ENCODE measurements at regions not wholly inside any gene's neighbourhood (a gene's known extent, or its start where the extent isn't known, plus 50 kb on each side); places are given as distances from the start of the nearest gene placed in this dataset.

- Histone ChIP-seq H3K27me3 (replicated peaks in 1 of 2; ENCODE audit: control insufficient read depth in 2 of 2, insufficient read depth in 2 of 2, low read length in 1 of 2) (no peaks in the 10 kb centered on the region), H3K4me3 (no peak overlapping the region), H3K27ac (ENCODE audit: control insufficient read depth, insufficient read depth) (no peak overlapping the region), H2AFZ (ENCODE audit: control insufficient read depth, low read depth, low read length) (no peak overlapping the region), H4K20me1 (ENCODE audit: control insufficient read depth, insufficient read depth) (no peaks in the 10 kb centered on the region), H3K36me3 (ENCODE audit: control insufficient read depth in 2 of 2, insufficient read depth in 2 of 2, low read length in 1 of 2) (no peaks in the 10 kb centered on the region), H3K9ac (ENCODE audit: control insufficient read depth, insufficient read depth, low read length) (no peak overlapping the region), H3K9me3 (replicated peaks; ENCODE audit: control insufficient read depth, insufficient read depth, low read length) (no peaks in the 10 kb centered on the region), H3K4me2 (ENCODE audit: control insufficient read depth, insufficient read depth) (no peak overlapping the region), H3K4me1 (ENCODE audit: control insufficient read depth, insufficient read depth, low read length) (no peaks in the 10 kb centered on the region), H3K79me2 (ENCODE audit: control insufficient read depth, insufficient read depth, low read length) (no peaks in the 10 kb centered on the region)
- ATAC-seq (no peak), DNase-seq (ENCODE audit: low read depth, low spot score) (no peak), FAIRE-seq (no peak)
- ChIA-PET SMC1A (ENCODE audit: uncharacterized antibody, unreplicated experiment) (no interaction called here), POLR2A (no interaction called here), RAD21 (ENCODE audit: unreplicated experiment) (no interaction called here), CTCF (no interaction called here)
- intact Hi-C loops (cut with micrococcal nuclease; ENCODE audit: unreplicated experiment) (no loop called here), in situ Hi-C loops (cut with MboI) (no loop called here)
- BruUV-seq (replicated peaks), result no TSS peak
- WGBS (ENCODE audit: insufficient coverage, insufficient replicate concordance, low lambda C conversion rate, missing lambda C conversion rate), result 5% methylated on average over 2 of the region's 2 CpGs
- TF ChIP-seq KDM1A (IDR thresholded peaks at IDR 0.05; ENCODE audit: borderline replicate concordance), result no peak
- TF ChIP-seq KLF5 (IDR thresholded peaks at IDR 0.05; ENCODE audit: partially characterized antibody), result no peak
- no peak for TF ChIP-seq BHLHE40 (IDR thresholded peaks at IDR 0.05; ENCODE audit: borderline replicate concordance in 1 of 2, low read depth in 2 of 2, low read length in 1 of 2)
Observed at GRCh38 chr13:59584101-59584500, 579.6 kb downstream of the DIAPH3 start.

- no peaks in the 10 kb centered on the region for H4K20me1 ChIP-seq (ENCODE audit: control insufficient read depth, insufficient read depth)
- FAIRE-seq, result no peak
- intact Hi-C loops (cut with micrococcal nuclease; ENCODE audit: unreplicated experiment), result no loop called here
- H2AFZ ChIP-seq (ENCODE audit: control insufficient read depth, low read depth, low read length), result no peak overlapping the region
- WGBS (ENCODE audit: insufficient coverage, insufficient replicate concordance, low lambda C conversion rate, missing lambda C conversion rate), result 36% methylated on average over 10 of the region's 10 CpGs
- no peaks in the 10 kb centered on the region for H3K36me3 ChIP-seq (ENCODE audit: control insufficient read depth in 2 of 2, insufficient read depth in 2 of 2, low read length in 1 of 2)
- TF ChIP-seq POLR2AphosphoS5 (IDR thresholded peaks at IDR 0.05; ENCODE audit: low read length), result no peak
- TF ChIP-seq RCOR1 (conservative IDR thresholded peaks at IDR 0.05; ENCODE audit: low read depth, low read length), result no peak
- no peak for TF ChIP-seq GABPA (IDR thresholded peaks at IDR 0.05; ENCODE audit: low read depth)
- TF ChIP-seq SUPT20H (IDR thresholded peaks at IDR 0.05; ENCODE audit: borderline replicate concordance, control insufficient read depth, low read depth, low read length), result no peak
- no peak for TF ChIP-seq SIN3A (IDR thresholded peaks at IDR 0.05; ENCODE audit: low read depth, low read length)
- TF ChIP-seq POLR2AphosphoS2 (IDR thresholded peaks at IDR 0.05; ENCODE audit: low read depth, low read length), result no peak
- no peak for TF ChIP-seq SMAD1 (IDR thresholded peaks at IDR 0.05; ENCODE audit: low read depth, partially characterized antibody)
- TF ChIP-seq CHD1 (IDR thresholded peaks at IDR 0.05; ENCODE audit: low read depth, low read length), result no peak
- TF ChIP-seq TARDBP (IDR thresholded peaks at IDR 0.05; ENCODE audit: borderline replicate concordance), result no peak
- TF ChIP-seq ASH2L (IDR thresholded peaks at IDR 0.05; ENCODE audit: borderline replicate concordance, low read depth), result no peak
- TF ChIP-seq USF2 (IDR thresholded peaks at IDR 0.05; ENCODE audit: borderline replicate concordance, low read depth, low read length), result no peak
- TF ChIP-seq LARP7 (IDR thresholded peaks at IDR 0.05), result no peak
- H3K27me3 ChIP-seq (replicated peaks in 1 of 2; ENCODE audit: control insufficient read depth in 2 of 2, insufficient read depth in 2 of 2, low read length in 1 of 2), result no peaks in the 10 kb centered on the region
- H3K9me3 ChIP-seq (replicated peaks; ENCODE audit: control insufficient read depth, insufficient read depth, low read length), result no peaks in the 10 kb centered on the region
- no peak overlapping the region for H3K9ac ChIP-seq (ENCODE audit: control insufficient read depth, insufficient read depth, low read length)
- ChIA-PET CTCF (no interaction called here), RAD21 (ENCODE audit: unreplicated experiment) (no interaction called here), SMC1A (ENCODE audit: uncharacterized antibody, unreplicated experiment) (no interaction called here), POLR2A (no interaction called here)
- H3K4me2 ChIP-seq (ENCODE audit: control insufficient read depth, insufficient read depth), result no peak overlapping the region
- H3K4me3 ChIP-seq, result no peak overlapping the region
- no peak overlapping the region for H3K27ac ChIP-seq (ENCODE audit: control insufficient read depth, insufficient read depth)
- in situ Hi-C loops (cut with MboI), result no loop called here
- no TSS peak for BruUV-seq (replicated peaks)
- no peaks in the 10 kb centered on the region for H3K4me1 ChIP-seq (ENCODE audit: control insufficient read depth, insufficient read depth, low read length)
- no peaks in the 10 kb centered on the region for H3K79me2 ChIP-seq (ENCODE audit: control insufficient read depth, insufficient read depth, low read length)
- no peak for ATAC-seq
- DNase-seq (ENCODE audit: low read depth, low spot score), result no peak
Observed at GRCh38 chr13:59584761-59585670, 578.7 kb downstream of the DIAPH3 start.
